ENCODE measurements at regions not wholly inside any gene's neighbourhood (a gene's known extent, or its start where the extent isn't known, plus 50 kb on each side); places are given as distances from the start of the nearest gene placed in this dataset.

GRCh38 chr7:81608748-81609382 lies 161.0 kb downstream of the HGF start:
- Mint-ChIP-seq H3K4me1 (no peaks in the 10 kb centered on the region), H3K27ac (no peak overlapping the region), H3K36me3 (no peaks in the 10 kb centered on the region), H3K9me3 (no peaks in the 10 kb centered on the region), H3K4me3 (no peak overlapping the region), H3K27me3 (ENCODE audit: low read depth) (no peaks in the 10 kb centered on the region)
- ATAC-seq (no peak), DNase-seq (ENCODE audit: low spot score) (no peak)
- ChIA-PET POLR2A (no interaction called here), CTCF (no interaction called here)
- TF ChIP-seq ATF1 (CRISPR knock-in tag; IDR thresholded peaks at IDR 0.05) (no peak), ARID4B (CRISPR knock-in tag; IDR thresholded peaks at IDR 0.05; ENCODE audit: borderline replicate concordance) (no peak), ZNF423 (CRISPR knock-in tag; IDR thresholded peaks at IDR 0.05) (no peak)

GRCh38 chr7:81607987-81608386 lies 161.9 kb downstream of the HGF start:
- ChIA-PET CTCF (no interaction called here), POLR2A (no interaction called here)
- Mint-ChIP-seq H3K36me3 (no peaks in the 10 kb centered on the region), H3K4me3 (no peak overlapping the region), H3K9me3 (no peaks in the 10 kb centered on the region), H3K27ac (no peak overlapping the region), H3K4me1 (no peaks in the 10 kb centered on the region), H3K27me3 (ENCODE audit: low read depth) (no peaks in the 10 kb centered on the region)
- DNase-seq (ENCODE audit: low spot score) (no peak), ATAC-seq (no peak)
- TF ChIP-seq EMX1 (CRISPR knock-in tag; IDR thresholded peaks at IDR 0.05) (no peak), GRHL2 (CRISPR knock-in tag; IDR thresholded peaks at IDR 0.05; ENCODE audit: insufficient replicate concordance, severe bottlenecking) (no peak), IRF2 (CRISPR knock-in tag; IDR thresholded peaks at IDR 0.05; ENCODE audit: borderline replicate concordance, low read depth) (no peak), IRF1 (CRISPR knock-in tag; IDR thresholded peaks at IDR 0.05) (no peak), ARID4B (CRISPR knock-in tag; IDR thresholded peaks at IDR 0.05; ENCODE audit: borderline replicate concordance) (no peak), ZNF232 (CRISPR knock-in tag; IDR thresholded peaks at IDR 0.05) (no peak)

- Mint-ChIP-seq H3K27ac (no peak overlapping the region), H3K27me3 (ENCODE audit: low read depth) (no peaks in the 10 kb centered on the region), H3K36me3 (no peaks in the 10 kb centered on the region), H3K9me3 (no peaks in the 10 kb centered on the region), H3K4me1 (no peaks in the 10 kb centered on the region), H3K4me3 (no peak overlapping the region)
- TF ChIP-seq PREB (CRISPR knock-in tag; IDR thresholded peaks at IDR 0.05; ENCODE audit: borderline replicate concordance) (no peak), CBFB (CRISPR knock-in tag; IDR thresholded peaks at IDR 0.05; ENCODE audit: low read depth) (no peak)
- ChIA-PET POLR2A (no interaction called here), CTCF (no interaction called here)
- DNase-seq (ENCODE audit: low spot score) (no peak), ATAC-seq (no peak)
Observed at GRCh38 chr7:81606078-81606863, 163.6 kb downstream of the HGF start.
